Mesodermal cell (in vitro differentiated cells): ENCODE measurements at regions not wholly inside any gene's neighbourhood (a gene's known extent, or its start where the extent isn't known, plus 50 kb on each side); places are given as distances from the start of the nearest gene placed in this dataset.

Experiments
- H3K27ac ChIP-seq: 2 replicates; pipeline ENCODE4 v1.7.0; 2013; ENCODE audit warnings: mild to moderate bottlenecking, low read depth, low read length, moderate library complexity; ENCODE audit not compliant: severe bottlenecking
- H3K36me3 ChIP-seq: 2 replicates; pipeline ENCODE4 v1.7.1; 2013; ENCODE audit warnings: mild to moderate bottlenecking, low read length, moderate library complexity; ENCODE audit not compliant: control insufficient read depth, insufficient read depth
- H3K4me1 ChIP-seq: one replicate; pipeline ENCODE4 v1.7.1; 2013; ENCODE audit warnings: mild to moderate bottlenecking, low read length; ENCODE audit not compliant: insufficient read depth, control insufficient read depth, poor library complexity, severe bottlenecking
- H3K4me3 ChIP-seq: 2 replicates; pipeline ENCODE4 v1.7.0; 2013; ENCODE audit warnings: low read length, control low read depth, mild to moderate bottlenecking; ENCODE audit not compliant: insufficient read depth, poor library complexity, severe bottlenecking; ENCODE audit errors: extremely low read depth
- H3K9me3 ChIP-seq: 2 replicates; pipeline ENCODE4 v1.7.1; 2013; ENCODE audit warnings: mild to moderate bottlenecking, low read length, moderate library complexity; ENCODE audit not compliant: control insufficient read depth
- WGBS, 2 experiments: methylation state at CpG; one replicate each; pipeline ENCODE4 v1.1.5; 2013; ENCODE audit warnings: missing lambda C conversion rate in 2 of 2; ENCODE audit not compliant: insufficient coverage in 2 of 2; 5-methylcytosine and 5-hydroxymethylcytosine counted together

- Histone ChIP-seq H3K4me3 (no peak overlapping the region), H3K36me3 (no peaks in the 10 kb centered on the region), H3K4me1 (no peaks in the 10 kb centered on the region), H3K9me3 (no peaks in the 10 kb centered on the region), H3K27ac (no peak overlapping the region)
- 100% methylated on average over 1 of the region's 2 CpGs; no CpG with 5 or more reads in 1 of the 2 experiments for WGBS, 2 experiments
Observed at GRCh38 chr7:84605301-84605700, 410.7 kb upstream of the SEMA3A start.

DNA sequence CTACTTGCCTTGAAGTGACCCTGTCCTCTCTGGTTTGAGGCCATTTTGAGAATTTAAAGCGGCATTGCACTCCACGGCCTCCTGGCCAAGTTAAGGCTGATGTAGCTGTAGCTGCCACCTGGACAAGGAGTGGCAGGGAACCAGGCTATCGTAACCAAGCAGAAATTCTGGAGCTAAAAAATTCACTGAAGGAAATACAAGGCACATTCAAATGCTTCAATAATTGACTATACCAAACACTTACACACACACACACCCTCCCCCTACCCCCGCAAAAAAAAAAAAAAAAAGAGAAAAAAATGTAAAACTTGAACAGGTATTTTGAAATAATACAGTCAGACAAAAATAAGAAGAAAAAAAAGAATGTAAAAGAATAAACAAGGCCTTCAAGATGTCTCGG is 409.0 kb upstream of the SEMA3A start:
- WGBS, 2 experiments: 76 to 100% methylated on average over 2 of the region's 5 CpGs
- H3K4me3 ChIP-seq: no peak overlapping the region

GRCh38 chr7:84595026-84595425 is 400.4 kb upstream of the SEMA3A start:
- H3K9me3 ChIP-seq: no peaks in the 10 kb centered on the region
- no peak overlapping the region for H3K4me3 ChIP-seq
- 68 to 76% methylated on average over 2 to 3 of the region's 4 CpGs for WGBS, 2 experiments
- no peaks in the 10 kb centered on the region for H3K36me3 ChIP-seq
- no peaks in the 10 kb centered on the region for H3K4me1 ChIP-seq
- no peak overlapping the region for H3K27ac ChIP-seq

More for the DNA sequence above, 409.0 kb upstream of the SEMA3A start:
- Histone ChIP-seq H3K27ac (no peak overlapping the region), H3K9me3 (no peaks in the 10 kb centered on the region), H3K36me3 (no peaks in the 10 kb centered on the region), H3K4me1 (no peaks in the 10 kb centered on the region)

DNA sequence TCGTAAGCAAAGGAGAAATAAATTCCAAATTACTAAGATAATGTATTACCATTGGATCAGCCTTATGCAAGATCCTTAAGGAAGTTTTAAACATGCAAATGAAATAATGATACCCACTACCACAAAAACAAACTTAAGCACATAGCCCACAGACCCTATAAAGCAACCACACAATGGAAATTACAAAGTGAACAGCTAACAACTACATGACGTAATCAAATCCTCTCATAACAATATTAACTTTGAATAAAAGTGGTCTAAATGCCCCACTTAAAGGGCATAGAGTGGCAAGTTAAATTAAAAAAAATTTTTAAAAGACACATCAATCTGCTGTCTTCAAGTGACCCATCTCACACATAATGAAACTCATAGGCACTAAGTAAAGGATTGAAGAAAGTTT is 397.3 kb upstream of the SEMA3A start:
- H3K9me3 ChIP-seq: no peaks in the 10 kb centered on the region
- WGBS, 2 experiments: no CpG with 5 or more reads among the region's 2 CpGs

GRCh38 chr7:84589012-84589411 is 394.4 kb upstream of the SEMA3A start:
- Histone ChIP-seq H3K9me3 (no peaks in the 10 kb centered on the region), H3K4me3 (no peak overlapping the region), H3K27ac (no peak overlapping the region), H3K36me3 (no peaks in the 10 kb centered on the region), H3K4me1 (no peaks in the 10 kb centered on the region)
- 89 to 100% methylated on average over 2 of the region's 4 CpGs for WGBS, 2 experiments

More for the DNA sequence above, 397.3 kb upstream of the SEMA3A start:
- Histone ChIP-seq H3K27ac (no peak overlapping the region), H3K4me1 (no peaks in the 10 kb centered on the region), H3K4me3 (no peak overlapping the region), H3K36me3 (no peaks in the 10 kb centered on the region)

GRCh38 chr7:84583331-84583730 is 388.7 kb upstream of the SEMA3A start:
- H3K4me3 ChIP-seq: no peak overlapping the region
- no peak overlapping the region for H3K27ac ChIP-seq
- 96 to 100% methylated on average over 1 to 3 of the region's 4 CpGs for WGBS, 2 experiments
- H3K4me1 ChIP-seq: no peaks in the 10 kb centered on the region
- no peaks in the 10 kb centered on the region for H3K36me3 ChIP-seq
- no peaks in the 10 kb centered on the region for H3K9me3 ChIP-seq

- no peaks in the 10 kb centered on the region for H3K4me1 ChIP-seq
- no peaks in the 10 kb centered on the region for H3K9me3 ChIP-seq
- no peak overlapping the region for H3K27ac ChIP-seq
- no peak overlapping the region for H3K4me3 ChIP-seq
- WGBS, 2 experiments: 67% methylated on average over 1 of the region's 3 CpGs; no CpG with 5 or more reads in 1 of the 2 experiments
- no peaks in the 10 kb centered on the region for H3K36me3 ChIP-seq
Observed at GRCh38 chr7:84582747-84583146, 388.2 kb upstream of the SEMA3A start.

DNA sequence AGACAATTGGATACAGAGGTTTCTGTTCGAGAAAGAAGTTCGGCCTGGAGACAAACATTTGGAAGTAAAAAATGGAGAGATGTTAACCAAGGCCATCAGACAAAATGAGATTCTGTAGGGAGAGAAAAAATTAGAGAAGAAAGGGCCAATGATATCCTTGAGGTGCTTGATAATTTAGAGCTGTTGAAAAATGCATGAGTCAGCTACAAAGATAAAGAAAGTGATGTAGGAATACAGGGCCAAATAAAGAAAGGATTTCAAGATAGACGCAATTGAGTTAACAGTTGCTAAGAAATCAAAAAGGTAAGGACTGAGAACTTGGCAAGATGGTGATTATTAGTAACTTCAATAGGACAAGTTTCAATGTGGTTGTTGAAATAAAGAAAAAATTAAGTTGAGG is 384.2 kb upstream of the SEMA3A start:
- no peaks in the 10 kb centered on the region for H3K9me3 ChIP-seq
- 92 to 93% methylated on average over 3 of the region's 3 CpGs for WGBS, 2 experiments
- no peaks in the 10 kb centered on the region for H3K4me1 ChIP-seq
- no peaks in the 10 kb centered on the region for H3K36me3 ChIP-seq
- H3K4me3 ChIP-seq: no peak overlapping the region
- no peak overlapping the region for H3K27ac ChIP-seq

- H3K4me1 ChIP-seq: no peaks in the 10 kb centered on the region
- H3K4me3 ChIP-seq: no peak overlapping the region
- H3K9me3 ChIP-seq: no peaks in the 10 kb centered on the region
- H3K27ac ChIP-seq: no peak overlapping the region
- 90 to 91% methylated on average over 2 of the region's 3 CpGs for WGBS, 2 experiments
- H3K36me3 ChIP-seq: no peaks in the 10 kb centered on the region
Observed at GRCh38 chr7:84568781-84569180, 374.2 kb upstream of the SEMA3A start.

- Histone ChIP-seq H3K4me3 (no peak overlapping the region), H3K9me3 (no peaks in the 10 kb centered on the region), H3K36me3 (no peaks in the 10 kb centered on the region), H3K27ac (no peak overlapping the region), H3K4me1 (no peaks in the 10 kb centered on the region)
- 100% methylated on average over 2 of the region's 2 CpGs; no CpG with 5 or more reads in 1 of the 2 experiments for WGBS, 2 experiments
Observed at GRCh38 chr7:84565345-84566074, 370.9 kb upstream of the SEMA3A start.

DNA sequence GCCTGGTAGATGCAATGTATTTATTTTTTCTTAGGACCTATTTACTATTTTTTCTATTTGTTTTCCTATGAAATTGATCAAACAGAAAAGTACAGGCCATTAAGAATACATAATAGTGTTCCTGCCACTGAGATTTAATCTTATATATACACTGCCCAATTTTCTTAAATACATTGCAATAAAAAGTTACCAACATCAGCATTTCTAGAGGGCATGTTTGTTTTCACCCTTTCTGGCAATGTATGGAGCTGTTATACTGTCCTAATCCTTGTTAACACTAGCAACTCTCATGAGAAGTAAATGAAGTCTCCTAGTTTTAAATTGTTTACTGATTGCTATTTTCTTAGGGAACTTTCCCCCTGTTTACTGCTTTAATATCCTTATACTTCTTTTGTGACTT is 359.1 kb upstream of the SEMA3A start:
- Histone ChIP-seq H3K4me3 (no peak overlapping the region), H3K4me1 (no peaks in the 10 kb centered on the region), H3K36me3 (no peaks in the 10 kb centered on the region), H3K9me3 (no peaks in the 10 kb centered on the region), H3K27ac (no peak overlapping the region)
